Mammary epithelial cell (primary cell): ENCODE measurements at regions not wholly inside any gene's neighbourhood (a gene's known extent, or its start where the extent isn't known, plus 50 kb on each side); places are given as distances from the start of the nearest gene placed in this dataset.

Experiments
- EZH2 ChIP-seq: IDR thresholded peaks from 2 replicates; pipeline ENCODE4 v1.6.1; 2012; ENCODE audit warnings: low read length, inconsistent platforms, borderline replicate concordance
- TF ChIP-seq, protein P1 (sequence below), 2 donors: IDR thresholded peaks in 1 of 2; conservative IDR thresholded peaks in 1 of 2; 2 replicates each; pipeline ENCODE4 v1.5.1; 2011 to 2012; ENCODE audit warnings: inconsistent platforms in 2 of 2, low read length in 2 of 2, mild to moderate bottlenecking in 2 of 2, control low read depth in 1 of 2, low read depth in 1 of 2; ENCODE audit not compliant: insufficient read depth in 1 of 2; ENCODE audit errors: extremely low read depth in 1 of 2

DNA sequence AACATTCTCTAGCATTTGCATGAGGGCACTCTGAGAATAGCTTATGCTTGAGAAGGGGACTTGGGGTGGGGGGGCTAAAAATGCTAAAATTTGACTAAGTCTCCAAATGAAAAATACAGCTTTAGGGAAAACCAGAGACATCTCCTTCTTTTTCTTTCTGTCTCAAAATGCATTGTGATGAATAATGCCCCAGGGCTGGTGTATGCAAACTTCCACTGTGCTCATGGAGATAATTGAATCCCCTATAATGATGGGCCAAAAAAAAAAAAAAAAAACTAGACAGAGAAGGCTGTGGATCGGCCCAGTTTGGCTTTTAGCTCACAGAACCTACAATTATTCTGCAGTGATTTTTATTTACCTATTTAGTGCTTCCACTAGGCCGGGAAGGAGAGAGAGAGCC is 147.9 kb upstream of the RORA start:
- TF ChIP-seq, protein P1, sequence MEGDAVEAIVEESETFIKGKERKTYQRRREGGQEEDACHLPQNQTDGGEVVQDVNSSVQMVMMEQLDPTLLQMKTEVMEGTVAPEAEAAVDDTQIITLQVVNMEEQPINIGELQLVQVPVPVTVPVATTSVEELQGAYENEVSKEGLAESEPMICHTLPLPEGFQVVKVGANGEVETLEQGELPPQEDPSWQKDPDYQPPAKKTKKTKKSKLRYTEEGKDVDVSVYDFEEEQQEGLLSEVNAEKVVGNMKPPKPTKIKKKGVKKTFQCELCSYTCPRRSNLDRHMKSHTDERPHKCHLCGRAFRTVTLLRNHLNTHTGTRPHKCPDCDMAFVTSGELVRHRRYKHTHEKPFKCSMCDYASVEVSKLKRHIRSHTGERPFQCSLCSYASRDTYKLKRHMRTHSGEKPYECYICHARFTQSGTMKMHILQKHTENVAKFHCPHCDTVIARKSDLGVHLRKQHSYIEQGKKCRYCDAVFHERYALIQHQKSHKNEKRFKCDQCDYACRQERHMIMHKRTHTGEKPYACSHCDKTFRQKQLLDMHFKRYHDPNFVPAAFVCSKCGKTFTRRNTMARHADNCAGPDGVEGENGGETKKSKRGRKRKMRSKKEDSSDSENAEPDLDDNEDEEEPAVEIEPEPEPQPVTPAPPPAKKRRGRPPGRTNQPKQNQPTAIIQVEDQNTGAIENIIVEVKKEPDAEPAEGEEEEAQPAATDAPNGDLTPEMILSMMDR (conservative IDR thresholded peaks at IDR 0.05 in 1 of 2, IDR thresholded peaks at IDR 0.05 in 1 of 2; ENCODE audit: extremely low read depth in 1 of 2, insufficient read depth in 1 of 2, low read depth in 1 of 2, low read length in 2 of 2), result no peak
- no peak for TF ChIP-seq EZH2
